H1 (cell line): ENCODE measurements at regions not wholly inside any gene's neighbourhood (a gene's known extent, or its start where the extent isn't known, plus 50 kb on each side); places are given as distances from the start of the nearest gene placed in this dataset.

ENCODE experiments used
- CTCF ChIA-PET: fragments of 300-600 bp; sonication (Branson Sonifier 250); formaldehyde crosslinking; loops from one replicate; lab custom pipeline; 2021; ENCODE audit not compliant: partially characterized antibody; lab: Charles Lee
- POLR2A ChIA-PET: fragments of 300-600 bp; sonication (Branson Sonifier 250); formaldehyde crosslinking; loops from one replicate; lab custom pipeline; 2021; ENCODE audit warnings: inconsistent platforms; ENCODE audit not compliant: partially characterized antibody; lab: Charles Lee
- DNase-seq, 2 experiments: peaks; one replicate each; pipeline versions ENCODE4 v3.0.0 to v3.0.0-alpha.2; 2010 to 2022; ENCODE audit warnings: low spot score in 2 of 2, low read depth in 1 of 2, mixed read lengths in 1 of 2
- FAIRE-seq: peaks from 2 replicates; lab custom pipeline; 2011; peaks lifted over from hg19 to GRCh38; lab: Jason Lieb, UNC
- H2AFZ ChIP-seq: 2 replicates; pipeline ENCODE4 v1.8.1; 2012; ENCODE audit warnings: low read length, inconsistent platforms
- H2AK5ac ChIP-seq: 2 replicates; pipeline ENCODE4 v1.6.1; 2013; ENCODE audit warnings: low read depth, low read length
- H2BK120ac ChIP-seq: replicated peaks from 2 replicates; pipeline ENCODE3; 2013; ENCODE audit warnings: low read depth, low read length, inconsistent platforms
- H2BK12ac ChIP-seq: 2 replicates; pipeline ENCODE4 v1.6.1; 2013; ENCODE audit warnings: low read depth, low read length
- H2BK15ac ChIP-seq: 2 replicates; pipeline ENCODE4 v1.6.1; 2013; ENCODE audit warnings: low read length
- H2BK20ac ChIP-seq: 2 replicates; pipeline ENCODE4 v1.6.1; 2013; ENCODE audit warnings: low read length
- H2BK5ac ChIP-seq: 2 replicates; pipeline ENCODE4 v1.6.1; 2013; ENCODE audit warnings: low read depth, low read length
- H3K14ac ChIP-seq: 2 replicates; pipeline ENCODE4 v1.6.1; 2013; ENCODE audit warnings: inconsistent platforms; ENCODE audit not compliant: insufficient read length
- H3K18ac ChIP-seq: 2 replicates; pipeline ENCODE4 v1.6.1; 2013; ENCODE audit warnings: low read length; ENCODE audit errors: extremely low read depth
- H3K23ac ChIP-seq: 2 replicates; pipeline ENCODE4 v1.6.1; 2013; ENCODE audit warnings: inconsistent platforms; ENCODE audit not compliant: insufficient read length
- H3K23me2 ChIP-seq: 2 replicates; pipeline ENCODE4 v1.6.1; 2013; ENCODE audit warnings: low read depth, low read length
- H3K27ac ChIP-seq: 2 replicates; pipeline ENCODE4 v1.6.1; 2011; ENCODE audit warnings: low read depth, low read length, inconsistent platforms
- H3K27me3 ChIP-seq, 4 experiments: replicated peaks in 1 of 4; 1 replicate in 1 of 4; 2 replicates in 3 of 4; pipeline versions ENCODE4 v1.6.1 to v1.8.1; 2011 to 2013; ENCODE audit warnings: low read length in 3 of 4, mild to moderate bottlenecking in 3 of 4, inconsistent platforms in 2 of 4, mixed read lengths in 2 of 4, moderate library complexity in 1 of 4; ENCODE audit not compliant: control insufficient read depth in 3 of 4, insufficient read depth in 3 of 4; ENCODE audit errors: extremely low read depth in 1 of 4
- H3K36me3 ChIP-seq, 4 experiments: 2 replicates each; pipeline versions ENCODE4 v1.6.1 to v1.8.1; 2011 to 2013; ENCODE audit warnings: mild to moderate bottlenecking in 4 of 4, low read length in 3 of 4, moderate library complexity in 2 of 4, control low read depth in 1 of 4, inconsistent platforms in 1 of 4; ENCODE audit not compliant: insufficient read depth in 4 of 4, control insufficient read depth in 2 of 4
- H3K4ac ChIP-seq: replicated peaks from 2 replicates; pipeline ENCODE3; 2013; ENCODE audit warnings: low read length, low read depth, mixed read lengths, inconsistent platforms; ENCODE audit not compliant: insufficient read length
- H3K4me1 ChIP-seq, 4 experiments: replicated peaks in 1 of 4; 1 replicate in 1 of 4; 2 replicates in 3 of 4; pipeline versions ENCODE4 v1.6.1 to v1.8.1; 2011 to 2013; ENCODE audit warnings: low read length in 3 of 4, inconsistent platforms in 2 of 4, mixed read lengths in 1 of 4; ENCODE audit not compliant: insufficient read depth in 4 of 4, control insufficient read depth in 3 of 4
- H3K4me2 ChIP-seq, 2 experiments: 2 replicates each; pipeline versions ENCODE4 v1.6.1 to v1.8.1; 2011 to 2013; ENCODE audit warnings: low read depth in 2 of 2, low read length in 2 of 2, control low read depth in 1 of 2, inconsistent platforms in 1 of 2, mild to moderate bottlenecking in 1 of 2; ENCODE audit not compliant: insufficient read depth in 1 of 2
- H3K4me3 ChIP-seq, 4 experiments: fragments of 200-600, 300-600 bp in 1 of 4; sonication (generic), shearing (Covaris generic), sonication (Bioruptor Twin) in 1 of 4; 2 replicates each; pipeline versions ENCODE4 v1.5.1 to v1.8.1; 2011 to 2016; ENCODE audit warnings: low read length in 4 of 4, low read depth in 3 of 4, control low read depth in 2 of 4, inconsistent platforms in 2 of 4, mild to moderate bottlenecking in 2 of 4, mixed read lengths in 1 of 4, moderate library complexity in 1 of 4; ENCODE audit not compliant: insufficient read depth in 2 of 4; ENCODE audit errors: extremely low read depth in 1 of 4
- H3K56ac ChIP-seq: replicated peaks from 2 replicates; pipeline ENCODE3; 2013; ENCODE audit warnings: low read depth, mild to moderate bottlenecking, mixed read lengths, low read length, inconsistent platforms; ENCODE audit not compliant: insufficient read length
- H3K79me1 ChIP-seq: 2 replicates; pipeline ENCODE4 v1.6.1; 2013; ENCODE audit warnings: low read depth, low read length, control low read depth
- H3K79me2 ChIP-seq, 2 experiments: 2 replicates each; pipeline versions ENCODE4 v1.6.1 to v1.8.1; 2012 to 2013; ENCODE audit warnings: low read length in 2 of 2, mild to moderate bottlenecking in 2 of 2, inconsistent platforms in 1 of 2; ENCODE audit not compliant: insufficient read depth in 2 of 2, control insufficient read depth in 1 of 2
- H3K9ac ChIP-seq, 4 experiments: replicated peaks in 1 of 4; 1 replicate in 1 of 4; 2 replicates in 3 of 4; pipeline versions ENCODE4 v1.6.1 to v1.8.1; 2011 to 2013; ENCODE audit warnings: low read depth in 3 of 4, low read length in 3 of 4, control low read depth in 2 of 4, mild to moderate bottlenecking in 2 of 4, moderate library complexity in 2 of 4, inconsistent platforms in 1 of 4; ENCODE audit errors: extremely low read depth in 1 of 4
- H3K9me3 ChIP-seq, 2 experiments: 2 replicates each; pipeline versions ENCODE4 v1.6.1 to v1.8.1; 2012 to 2013; ENCODE audit warnings: mild to moderate bottlenecking in 2 of 2, moderate library complexity in 2 of 2, control low read depth in 1 of 2, inconsistent platforms in 1 of 2, low read depth in 1 of 2, low read length in 1 of 2, mixed read lengths in 1 of 2; ENCODE audit not compliant: insufficient read depth in 2 of 2
- H4K20me1 ChIP-seq, 2 experiments: replicated peaks in 1 of 2; 2 replicates each; pipeline versions ENCODE3 to v1.8.1; 2011 to 2013; ENCODE audit warnings: inconsistent platforms in 2 of 2, low read length in 2 of 2, mild to moderate bottlenecking in 1 of 2; ENCODE audit not compliant: insufficient read depth in 2 of 2, control insufficient read depth in 1 of 2
- H4K5ac ChIP-seq: 2 replicates; pipeline ENCODE4 v1.6.1; 2013; ENCODE audit warnings: low read length, low read depth, mixed read lengths, inconsistent platforms; ENCODE audit not compliant: insufficient read length
- H4K8ac ChIP-seq: 2 replicates; pipeline ENCODE4 v1.8.0; 2013; ENCODE audit warnings: mild to moderate bottlenecking, moderate library complexity, low read length, inconsistent platforms; ENCODE audit not compliant: insufficient read depth; ENCODE audit errors: extremely low read depth
- H4K91ac ChIP-seq: replicated peaks from 2 replicates; pipeline ENCODE3; 2013; ENCODE audit warnings: low read length, mixed read lengths, inconsistent platforms; ENCODE audit not compliant: insufficient read length
- CBX8 ChIP-seq: fragments of 300-800, 300-1000 bp; sonication (generic); IDR thresholded peaks from 2 replicates; pipeline ENCODE4 v1.7.1; 2016; ENCODE audit warnings: low read depth, low read length, borderline replicate concordance
- EP300 ChIP-seq, 2 experiments: IDR thresholded peaks; 1 replicate in 1 of 2; 2 replicates in 1 of 2; pipeline ENCODE4 v1.6.1; 2011 to 2012; ENCODE audit warnings: low read depth in 2 of 2, low read length in 2 of 2, mild to moderate bottlenecking in 2 of 2, borderline replicate concordance in 1 of 2, inconsistent platforms in 1 of 2, moderate library complexity in 1 of 2
- HDAC6 ChIP-seq: IDR thresholded peaks from one replicate; pipeline ENCODE4 v1.7.1; 2012; ENCODE audit warnings: low read depth, mild to moderate bottlenecking, inconsistent platforms, low read length, moderate library complexity
- JUN ChIP-seq: IDR thresholded peaks from 2 replicates; pipeline ENCODE4 v1.6.1; 2011; ENCODE audit warnings: low read depth, mild to moderate bottlenecking, improper control_type of control experiment, low read length
- MAFK ChIP-seq: IDR thresholded peaks from 2 replicates; pipeline ENCODE4 v1.6.1; 2012; ENCODE audit warnings: low read depth, mild to moderate bottlenecking, improper control_type of control experiment, low read length
- POLR2AphosphoS5 ChIP-seq: IDR thresholded peaks from 2 replicates; pipeline ENCODE4 v1.6.1; 2011; ENCODE audit warnings: low read depth, low read length
- POU5F1 ChIP-seq: IDR thresholded peaks from 2 replicates; pipeline ENCODE4 v1.6.1; 2011; ENCODE audit warnings: low read depth, mild to moderate bottlenecking, low read length, moderate library complexity
- TAF7 ChIP-seq: optimal IDR thresholded peaks from 2 replicates; pipeline ENCODE3; 2011; ENCODE audit warnings: low read depth, mild to moderate bottlenecking, inconsistent platforms, low read length, moderate library complexity, borderline replicate concordance
- WGBS, 2 experiments: shearing (Covaris generic) in 1 of 2; methylation state at CpG; one replicate each; pipeline versions ENCODE4 v1.1.6 to v1.1.7; 2013 to 2015; ENCODE audit warnings: low lambda C conversion rate in 2 of 2, mixed read lengths in 2 of 2, inconsistent platforms in 1 of 2, low coverage in 1 of 2, missing lambda C conversion rate in 1 of 2; ENCODE audit not compliant: insufficient replicate concordance in 2 of 2, insufficient coverage in 1 of 2, insufficient read length in 1 of 2; ENCODE audit errors: extremely low coverage in 1 of 2, missing lambda C conversion rate in 1 of 2; 5-methylcytosine and 5-hydroxymethylcytosine counted together
- TF ChIP-seq, protein P1 (sequence below): IDR thresholded peaks from 2 replicates; pipeline ENCODE4 v1.6.1; 2012; ENCODE audit warnings: inconsistent platforms

DNA sequence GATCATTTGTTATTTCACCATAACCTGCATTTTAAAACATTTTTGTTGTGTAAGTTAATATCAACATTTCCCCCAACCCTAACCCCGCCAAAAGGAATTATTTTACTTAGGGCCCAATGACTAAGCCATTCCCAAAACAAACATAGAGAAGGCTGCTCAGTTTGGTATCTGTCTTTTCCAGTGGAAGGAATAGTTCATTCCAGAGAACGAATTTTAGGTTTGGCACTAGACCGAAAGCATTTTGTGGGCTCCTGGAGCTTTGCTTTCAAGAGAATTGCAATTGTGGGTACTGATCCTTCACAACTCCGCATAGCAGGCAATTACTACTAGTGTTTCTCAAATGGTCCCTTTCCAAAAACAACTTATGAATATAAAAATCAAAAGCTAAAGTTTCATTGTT is 226.7 kb upstream of the MAD2L1 start:
- TF ChIP-seq TAF7: no peak
- no peak for TF ChIP-seq CBX8
- TF ChIP-seq MAFK: no peak
- TF ChIP-seq POLR2AphosphoS5: no peak
- TF ChIP-seq EP300 (IDR thresholded peaks at IDR 0.05; ENCODE audit: borderline replicate concordance in 1 of 2, low read depth in 2 of 2, low read length in 2 of 2): no peak
- TF ChIP-seq HDAC6: no peak
- TF ChIP-seq, protein P1, sequence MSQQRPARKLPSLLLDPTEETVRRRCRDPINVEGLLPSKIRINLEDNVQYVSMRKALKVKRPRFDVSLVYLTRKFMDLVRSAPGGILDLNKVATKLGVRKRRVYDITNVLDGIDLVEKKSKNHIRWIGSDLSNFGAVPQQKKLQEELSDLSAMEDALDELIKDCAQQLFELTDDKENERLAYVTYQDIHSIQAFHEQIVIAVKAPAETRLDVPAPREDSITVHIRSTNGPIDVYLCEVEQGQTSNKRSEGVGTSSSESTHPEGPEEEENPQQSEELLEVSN: no peak
- no peak for TF ChIP-seq JUN
- no peak for TF ChIP-seq POU5F1
- peak overlapping the region; percentile 3; the same call in 1 of the 2 replicates for H2AFZ ChIP-seq
- no peak for FAIRE-seq

More for the DNA sequence above, 226.7 kb upstream of the MAD2L1 start:
- Histone ChIP-seq H3K9ac (no peak overlapping the region), H3K4me2 (no peak overlapping the region), H2BK120ac (no peak overlapping the region), H2BK12ac (no peak overlapping the region), H2BK5ac (no peak overlapping the region), H3K4me3 (no peak overlapping the region), H3K27ac (no peak overlapping the region), H3K4ac (no peak overlapping the region), H3K79me2 (no peaks in the 10 kb centered on the region), H3K23me2 (no peaks in the 10 kb centered on the region), H3K36me3 (no peaks in the 10 kb centered on the region), H3K4me1 (no peaks in the 10 kb centered on the region), H4K20me1 (no peaks in the 10 kb centered on the region), H2BK15ac (no peak overlapping the region), H3K14ac (no peak overlapping the region), H3K56ac (no peak overlapping the region), H4K5ac (no peak overlapping the region), H3K9me3 (no peaks in the 10 kb centered on the region), H4K91ac (no peak overlapping the region), H3K18ac (no peak overlapping the region), H4K8ac (no peak overlapping the region), H3K23ac (no peak overlapping the region), H3K27me3 (no peaks in the 10 kb centered on the region), H3K79me1 (no peaks in the 10 kb centered on the region), H2BK20ac (no peak overlapping the region), H2AK5ac (no peak overlapping the region)
- DNase-seq: no peak
- WGBS, 2 experiments: 95% methylated on average over 4 of the region's 4 CpGs; no CpG with 5 or more reads in 1 of the 2 experiments
- CTCF ChIA-PET: no interaction called here
- POLR2A ChIA-PET: no interaction called here
